HepG2 (cell line): ENCODE measurements at regions not wholly inside any gene's neighbourhood (a gene's known extent, or its start where the extent isn't known, plus 50 kb on each side); places are given as distances from the start of the nearest gene placed in this dataset.

ENCODE experiments used
- ATAC-seq: fragments of 200-7000 bp; cut with Tn5 transposase; 3 replicates; pipeline ENCODE4 v1.9.1; 2020; ENCODE audit warnings: mild to moderate bottlenecking, moderate library complexity
- BruUV-seq: library from RNA; stranded (reverse); fragments of 400-500 nt; replicated peaks from 2 replicates; lab custom pipeline; 2021; lab: Mats Ljungman, UMichigan
- CTCF ChIA-PET: fragments of 300-600 bp; formaldehyde crosslinking; extraction: SDS; loops from one replicate; lab custom pipeline; 2021; ENCODE audit warnings: low total read pairs, inconsistent platforms, low intra/inter-chr PET ratio; lab: Yijun Ruan, JAX
- POLR2A ChIA-PET: fragments of 350-600 bp; sonication (Branson Sonifier 250); formaldehyde crosslinking; loops from one replicate; lab custom pipeline; 2020; ENCODE audit warnings: antibody characterized with exemption, inconsistent platforms; lab: Yijun Ruan, JAX
- DNase-seq: peaks from one replicate; pipeline ENCODE4 v3.0.0-alpha.2; 2015; ENCODE audit warnings: low spot score
- FAIRE-seq: peaks from 3 replicates; lab custom pipeline; 2011; peaks lifted over from hg19 to GRCh38; lab: Jason Lieb, UNC
- H2AFZ ChIP-seq: one replicate; pipeline ENCODE4 v1.6.1; 2011; ENCODE audit warnings: low read length, inconsistent platforms
- H3K27ac ChIP-seq: fragments of 300-600 bp; 3 replicates; pipeline ENCODE4 v1.8.0; 2011; ENCODE audit warnings: mixed run types, mild to moderate bottlenecking, mixed read lengths, low read length, inconsistent platforms; ENCODE audit not compliant: insufficient read depth; ENCODE audit errors: extremely low read length
- H3K27me3 ChIP-seq, 2 experiments: fragments of 200-600 bp in 1 of 2; 2 replicates in 1 of 2; 3 replicates in 1 of 2; pipeline versions ENCODE4 v1.6.0 to v1.8.0; 2011; ENCODE audit warnings: low read length in 2 of 2, mild to moderate bottlenecking in 2 of 2, moderate library complexity in 2 of 2, inconsistent platforms in 1 of 2; ENCODE audit not compliant: insufficient read depth in 2 of 2, control insufficient read depth in 1 of 2
- H3K36me3 ChIP-seq, 2 experiments: fragments of 200-600 bp in 1 of 2; replicated peaks in 1 of 2; 2 replicates in 1 of 2; 3 replicates in 1 of 2; pipeline versions ENCODE4 v1.5.1 to v1.8.0; 2011; ENCODE audit warnings: low read length in 2 of 2, inconsistent platforms in 1 of 2; ENCODE audit not compliant: insufficient read depth in 2 of 2, control insufficient read depth in 1 of 2
- H3K4me1 ChIP-seq: 2 replicates; pipeline ENCODE4 v1.5.1; 2012; ENCODE audit warnings: low read length, inconsistent platforms; ENCODE audit not compliant: insufficient read depth
- H3K4me2 ChIP-seq: 2 replicates; pipeline ENCODE4 v1.6.0; 2011; ENCODE audit warnings: low read depth, low read length, inconsistent platforms
- H3K4me3 ChIP-seq, 3 experiments: fragments of 200-600 bp in 1 of 3; sonication (generic), shearing (Covaris generic) in 1 of 3; replicated peaks in 1 of 3; 2 replicates each; pipeline ENCODE4 v1.5.1; 2011 to 2016; ENCODE audit warnings: low read length in 3 of 3, inconsistent platforms in 2 of 3, low read depth in 2 of 3, mild to moderate bottlenecking in 2 of 3, control low read depth in 1 of 3, mixed read lengths in 1 of 3; ENCODE audit not compliant: insufficient read depth in 1 of 3
- H3K79me2 ChIP-seq: one replicate; pipeline ENCODE4 v1.6.1; 2011; ENCODE audit warnings: low read length, inconsistent platforms; ENCODE audit not compliant: insufficient read depth
- H3K9ac ChIP-seq: 2 replicates; pipeline ENCODE4 v1.6.0; 2011; ENCODE audit warnings: mild to moderate bottlenecking, low read depth, low read length, inconsistent platforms; ENCODE audit not compliant: insufficient read depth
- H3K9me3 ChIP-seq: 2 replicates; pipeline ENCODE4 v1.5.1; 2012; ENCODE audit warnings: mild to moderate bottlenecking, low read length
- H4K20me1 ChIP-seq: 2 replicates; pipeline ENCODE4 v1.6.0; 2011; ENCODE audit warnings: inconsistent platforms, mild to moderate bottlenecking, low read length, moderate library complexity; ENCODE audit not compliant: insufficient read depth
- ATF7 ChIP-seq, 2 experiments: fragments of 450-650 bp in 1 of 2; sonication (generic) in 1 of 2; formaldehyde crosslinking in 1 of 2; IDR thresholded peaks; 2 replicates each; pipeline versions ENCODE4 v1.4.0 to v1.6.1; 2016 to 2020; ENCODE audit warnings: antibody characterized with exemption in 1 of 2, mild to moderate bottlenecking in 1 of 2, missing genetic modification reagents in 1 of 2
- CREB1 ChIP-seq, 2 experiments: fragments of 450-650 bp in 1 of 2; IDR thresholded peaks; 2 replicates each; pipeline ENCODE4 v1.6.1; 2016 to 2017; ENCODE audit warnings: control low read depth in 1 of 2, mild to moderate bottlenecking in 1 of 2, missing compliant biosample characterization in 1 of 2, missing genetic modification characterization in 1 of 2
- FLYWCH1 ChIP-seq: sonication (generic); formaldehyde crosslinking; IDR thresholded peaks from 2 replicates; pipeline ENCODE4 v1.8.1; 2023; ENCODE audit warnings: mild to moderate bottlenecking, missing genetic modification reagents
- SAP130 ChIP-seq: IDR thresholded peaks from 2 replicates; pipeline ENCODE4 v1.6.1; 2016; ENCODE audit warnings: low read depth
- TEAD2 ChIP-seq: sonication (generic); formaldehyde crosslinking; IDR thresholded peaks from 2 replicates; pipeline ENCODE4 v1.9.0; 2021; ENCODE audit warnings: missing genetic modification reagents
- U2AF2 ChIP-seq: fragments of 200-400 bp; formaldehyde crosslinking; IDR thresholded peaks from 2 replicates; pipeline ENCODE4 v1.6.1; 2017; ENCODE audit warnings: low read depth, mild to moderate bottlenecking, low read length
- ZNF431 ChIP-seq: sonication (generic); formaldehyde crosslinking; IDR thresholded peaks from 2 replicates; pipeline ENCODE4 v1.9.0; 2022; ENCODE audit warnings: missing genetic modification reagents, low read depth, mild to moderate bottlenecking, borderline replicate concordance
- ZNF451 ChIP-seq: sonication (generic); formaldehyde crosslinking; IDR thresholded peaks from 2 replicates; pipeline ENCODE4 v1.5.0; 2020; ENCODE audit warnings: mild to moderate bottlenecking, missing genetic modification reagents
- ZSCAN20 ChIP-seq: sonication (generic); formaldehyde crosslinking; IDR thresholded peaks from 2 replicates; pipeline ENCODE4 v1.4.0; 2020; ENCODE audit warnings: missing genetic modification reagents, mild to moderate bottlenecking, borderline replicate concordance
- WGBS: methylation state at CpG from one replicate; pipeline ENCODE4 v1.1.6; 2017; ENCODE audit warnings: low lambda C conversion rate; 5-methylcytosine and 5-hydroxymethylcytosine counted together
- in situ Hi-C: cut with HindIII; loops from 2 replicates; pipeline ENCODE4 v1.10.0; 2017; ENCODE audit warnings: low pct_unique_long_range_greater_than_20kb; ENCODE audit not compliant: extremely low pct_ligation_motif_present
- intact Hi-C: fragments of 100-400 bp; cut with micrococcal nuclease; formaldehyde crosslinking; loops from one replicate; pipeline ENCODE4 v1.10.0; 2022; ENCODE audit not compliant: unreplicated experiment
- TF ChIP-seq, protein P1 (sequence below): sonication (generic); formaldehyde crosslinking; conservative IDR thresholded peaks from 2 replicates; pipeline ENCODE4 v1.5.0; 2020; ENCODE audit warnings: missing genetic modification reagents

DNA sequence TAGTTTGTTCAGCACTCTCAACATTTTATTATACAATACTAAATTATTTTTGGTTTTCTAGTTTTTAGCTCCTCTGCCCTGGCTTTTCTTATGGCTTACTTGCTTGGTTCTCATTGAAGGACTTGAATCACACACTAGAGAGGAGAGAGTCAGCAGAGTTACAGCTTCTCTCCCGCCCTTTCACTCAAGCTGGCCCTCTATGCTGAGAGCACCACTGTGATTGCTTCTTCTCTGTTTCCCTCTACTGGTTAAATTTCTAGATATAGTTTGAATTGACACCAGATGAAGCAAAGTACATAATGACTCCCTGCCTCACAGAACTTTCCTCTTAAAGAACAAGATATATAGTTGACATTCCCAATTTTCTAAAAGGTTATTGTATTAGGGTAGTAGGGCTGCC is 767.3 kb upstream of the SORCS1 start (continued):
- TF ChIP-seq ZNF431 (CRISPR knock-in tag) (no peak), SAP130 (CRISPR knock-in tag) (no peak), ZSCAN20 (no peak), U2AF2 (no peak), ZNF451 (no peak), TEAD2 (no peak)

DNA sequence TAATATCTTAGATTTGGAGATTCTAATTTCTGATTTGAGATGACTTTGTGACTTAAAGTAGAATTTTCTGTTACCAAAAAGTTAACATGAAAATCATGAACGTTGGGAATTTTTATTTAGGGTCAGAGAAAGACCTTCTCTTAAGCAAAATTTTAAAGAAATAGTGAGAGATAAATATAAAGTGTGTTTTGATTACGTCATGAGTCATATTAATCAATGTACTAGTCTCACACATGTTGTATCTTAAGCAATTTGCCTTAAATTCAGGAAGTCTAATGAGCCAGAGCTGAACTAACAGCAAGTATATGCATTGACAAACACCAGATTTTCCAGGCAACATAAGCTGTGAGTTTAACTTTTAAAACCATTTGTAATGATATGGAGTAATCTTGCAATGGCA is 765.5 kb upstream of the SORCS1 start:
- POLR2A ChIA-PET = no interaction called here
- Histone ChIP-seq H3K79me2 (no peaks in the 10 kb centered on the region), H3K4me2 (no peak overlapping the region), H4K20me1 (no peaks in the 10 kb centered on the region), H3K9me3 (peaks cover 29% of the 10 kb centered on the region), H3K4me1 (no peaks in the 10 kb centered on the region), H3K9ac (no peak overlapping the region), H3K27me3 (no peaks in the 10 kb centered on the region), H3K4me3 (no peak overlapping the region), H3K36me3 (no peaks in the 10 kb centered on the region), H3K27ac (no peak overlapping the region), H2AFZ (no peak overlapping the region)
- no TSS peak for BruUV-seq
- WGBS = 3% methylated on average over 2 of the region's 2 CpGs
- ATAC-seq = no peak
- FAIRE-seq = no peak
- intact Hi-C loops (no loop called here), in situ Hi-C loops (no loop called here)
- DNase-seq = no peak
- CTCF ChIA-PET = no interaction called here
- TF ChIP-seq FLYWCH1 (CRISPR knock-in tag) (no peak), CREB1 (IDR thresholded peaks at IDR 0.05) (peak; percentile 80), CREB1 (CRISPR knock-in tag; IDR thresholded peaks at IDR 0.05) (no peak), ATF7 (IDR thresholded peaks at IDR 0.05) (peak; percentile 92), ATF7 (CRISPR knock-in tag; IDR thresholded peaks at IDR 0.05) (no peak)
- TF ChIP-seq, protein P1, sequence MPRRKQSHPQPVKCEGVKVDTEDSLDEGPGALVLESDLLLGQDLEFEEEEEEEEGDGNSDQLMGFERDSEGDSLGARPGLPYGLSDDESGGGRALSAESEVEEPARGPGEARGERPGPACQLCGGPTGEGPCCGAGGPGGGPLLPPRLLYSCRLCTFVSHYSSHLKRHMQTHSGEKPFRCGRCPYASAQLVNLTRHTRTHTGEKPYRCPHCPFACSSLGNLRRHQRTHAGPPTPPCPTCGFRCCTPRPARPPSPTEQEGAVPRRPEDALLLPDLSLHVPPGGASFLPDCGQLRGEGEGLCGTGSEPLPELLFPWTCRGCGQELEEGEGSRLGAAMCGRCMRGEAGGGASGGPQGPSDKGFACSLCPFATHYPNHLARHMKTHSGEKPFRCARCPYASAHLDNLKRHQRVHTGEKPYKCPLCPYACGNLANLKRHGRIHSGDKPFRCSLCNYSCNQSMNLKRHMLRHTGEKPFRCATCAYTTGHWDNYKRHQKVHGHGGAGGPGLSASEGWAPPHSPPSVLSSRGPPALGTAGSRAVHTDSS (CRISPR knock-in tag) = no peak
